Gastroesophageal sphincter (tissue), 3 donors: ENCODE measurements at regions not wholly inside any gene's neighbourhood (a gene's known extent, or its start where the extent isn't known, plus 50 kb on each side); places are given as distances from the start of the nearest gene placed in this dataset.

Experiments used
- CTCF ChIP-seq, 4 experiments: fragments of 200-600 bp in 2 of 4; fragments of 450-650 bp in 2 of 4; sonication (generic) in 1 of 4; IDR thresholded peaks; one replicate each; pipeline ENCODE4 v1.5.1; 2017 to 2019; ENCODE audit warnings: antibody characterized with exemption in 4 of 4, mild to moderate bottlenecking in 2 of 4, moderate library complexity in 2 of 4
- POLR2A ChIP-seq, 2 donors: fragments of 450-650 bp; IDR thresholded peaks; one replicate each; pipeline ENCODE4 v1.6.1; 2017; ENCODE audit warnings: antibody characterized with exemption in 2 of 2, mild to moderate bottlenecking in 2 of 2, moderate library complexity in 1 of 2
- POLR2AphosphoS5 ChIP-seq: sonication (generic); formaldehyde crosslinking; IDR thresholded peaks from one replicate; pipeline ENCODE4 v1.6.1; 2017; ENCODE audit warnings: antibody characterized with exemption

DNA sequence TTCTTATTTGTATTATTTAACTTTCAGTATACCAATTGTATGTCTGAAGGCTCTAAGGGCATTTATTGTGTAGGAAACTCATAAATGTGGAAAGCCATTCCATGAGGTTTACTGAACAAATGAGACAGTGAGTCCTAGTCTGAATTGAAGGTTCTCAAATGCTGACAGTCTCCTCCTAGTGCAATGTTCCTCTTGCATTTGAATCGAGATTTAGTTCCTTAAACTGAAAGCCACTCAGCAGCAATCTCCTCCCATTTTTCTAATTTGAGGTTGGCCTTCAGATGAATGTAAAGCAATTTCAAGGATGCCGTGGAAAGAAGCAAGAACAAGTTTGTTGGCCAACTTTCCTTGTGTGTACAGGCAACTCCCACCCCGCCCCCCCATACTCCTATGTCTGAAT lies 493.2 kb upstream of the KLF4 start:
- no peak for TF ChIP-seq CTCF (IDR thresholded peaks at IDR 0.05)
- no peak for TF ChIP-seq POLR2A (IDR thresholded peaks at IDR 0.05)
- TF ChIP-seq POLR2AphosphoS5: no peak
